NB4 (cell line): ENCODE measurements at regions not wholly inside any gene's neighbourhood (a gene's known extent, or its start where the extent isn't known, plus 50 kb on each side); places are given as distances from the start of the nearest gene placed in this dataset.

Source experiments
- MAX ChIP-seq: IDR thresholded peaks from 2 replicates; pipeline ENCODE4 v1.6.1; 2011; ENCODE audit warnings: low read depth, low read length
- POLR2A ChIP-seq: IDR thresholded peaks from 2 replicates; pipeline ENCODE4 v1.6.1; 2011; ENCODE audit warnings: mild to moderate bottlenecking; ENCODE audit not compliant: insufficient read length; ENCODE audit errors: extremely low read depth

GRCh38 chr14:53228966-53229365 lies 75.8 kb upstream of the DDHD1 start:
- TF ChIP-seq POLR2A (no peak), MAX (no peak)
